ENCODE measurements at regions not wholly inside any gene's neighbourhood (a gene's known extent, or its start where the extent isn't known, plus 50 kb on each side); places are given as distances from the start of the nearest gene placed in this dataset.

DNA sequence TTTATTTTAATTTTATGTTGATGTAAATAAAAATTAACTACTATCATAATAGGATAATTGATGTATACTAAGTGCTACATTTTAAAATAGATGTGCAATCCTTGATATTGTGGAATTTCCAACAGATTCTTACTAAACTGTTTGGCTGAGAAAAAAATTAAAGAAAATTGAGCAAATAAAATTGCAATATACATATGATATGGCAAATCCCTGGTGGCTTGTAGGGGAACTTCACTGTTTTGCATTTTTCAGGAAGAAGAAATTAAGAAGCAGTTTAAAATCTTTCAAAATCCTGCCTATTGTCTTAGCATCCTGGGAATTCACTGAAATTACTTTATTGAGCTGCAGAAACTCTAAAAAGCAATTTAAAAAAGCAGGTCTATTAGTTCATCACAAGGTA, 191.4 kb upstream of the ADGRB3 start:
- no peak for TF ChIP-seq SREBF2 (IDR thresholded peaks at IDR 0.05)
- no peak for TF ChIP-seq CHD4 (IDR thresholded peaks at IDR 0.05; ENCODE audit: borderline replicate concordance)
- Histone ChIP-seq H3K4me3 (no peak overlapping the region), H3K9me3 (no peaks in the 10 kb centered on the region), H3K27ac (no peak overlapping the region), H3K4me1 (no peaks in the 10 kb centered on the region), H3K4me2 (no peak overlapping the region)
- CTCF ChIA-PET: no interaction called here
- FAIRE-seq (no peak), DNase-seq (ENCODE audit: low read depth in 1 of 2, low spot score in 1 of 2) (no peak), ATAC-seq (no peak)
- POLR2A ChIA-PET: no interaction called here

DNA sequence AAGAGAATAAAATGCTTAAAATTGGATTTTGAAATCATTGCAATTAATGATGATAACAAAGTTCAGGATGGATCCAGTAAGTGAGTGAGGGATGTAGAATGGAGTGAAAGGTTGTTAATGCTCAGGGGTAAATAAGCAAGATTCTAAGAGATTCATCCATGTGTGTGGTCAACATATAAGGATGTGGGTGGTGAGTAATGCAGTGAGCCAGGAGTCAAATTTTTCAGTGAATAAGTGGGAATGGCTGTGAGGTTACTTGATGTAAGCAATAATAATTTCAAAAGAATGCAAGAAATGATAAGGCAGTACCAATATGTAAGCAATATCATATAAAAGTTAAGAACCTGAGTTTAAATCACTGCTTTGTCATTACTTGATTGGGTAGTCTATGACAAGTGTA, 207.5 kb upstream of the ADGRB3 start:
- no peak for DNase-seq (ENCODE audit: low read depth in 1 of 2, low spot score in 1 of 2)
- TF ChIP-seq HOXB13 (CRISPR knock-in tag; IDR thresholded peaks at IDR 0.05; ENCODE audit: low read depth) (no peak), JUNB (IDR thresholded peaks at IDR 0.05) (no peak), POLR2AphosphoS2 (conservative IDR thresholded peaks at IDR 0.05; ENCODE audit: low read length) (no peak), HOXA7 (CRISPR knock-in tag; IDR thresholded peaks at IDR 0.05) (no peak), RFX5 (IDR thresholded peaks at IDR 0.05) (no peak), MAZ (IDR thresholded peaks at IDR 0.05; ENCODE audit: borderline replicate concordance, low read depth, low read length) (no peak), EHF (CRISPR knock-in tag; IDR thresholded peaks at IDR 0.05) (no peak)
- TF ChIP-seq, protein P1, sequence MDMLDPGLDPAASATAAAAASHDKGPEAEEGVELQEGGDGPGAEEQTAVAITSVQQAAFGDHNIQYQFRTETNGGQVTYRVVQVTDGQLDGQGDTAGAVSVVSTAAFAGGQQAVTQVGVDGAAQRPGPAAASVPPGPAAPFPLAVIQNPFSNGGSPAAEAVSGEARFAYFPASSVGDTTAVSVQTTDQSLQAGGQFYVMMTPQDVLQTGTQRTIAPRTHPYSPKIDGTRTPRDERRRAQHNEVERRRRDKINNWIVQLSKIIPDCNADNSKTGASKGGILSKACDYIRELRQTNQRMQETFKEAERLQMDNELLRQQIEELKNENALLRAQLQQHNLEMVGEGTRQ (IDR thresholded peaks at IDR 0.05): no peak
- TF ChIP-seq, protein P2, sequence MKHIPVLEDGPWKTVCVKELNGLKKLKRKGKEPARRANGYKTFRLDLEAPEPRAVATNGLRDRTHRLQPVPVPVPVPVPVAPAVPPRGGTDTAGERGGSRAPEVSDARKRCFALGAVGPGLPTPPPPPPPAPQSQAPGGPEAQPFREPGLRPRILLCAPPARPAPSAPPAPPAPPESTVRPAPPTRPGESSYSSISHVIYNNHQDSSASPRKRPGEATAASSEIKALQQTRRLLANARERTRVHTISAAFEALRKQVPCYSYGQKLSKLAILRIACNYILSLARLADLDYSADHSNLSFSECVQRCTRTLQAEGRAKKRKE (CRISPR knock-in tag; IDR thresholded peaks at IDR 0.05; ENCODE audit: low read depth): no peak
- TF ChIP-seq, protein P3, sequence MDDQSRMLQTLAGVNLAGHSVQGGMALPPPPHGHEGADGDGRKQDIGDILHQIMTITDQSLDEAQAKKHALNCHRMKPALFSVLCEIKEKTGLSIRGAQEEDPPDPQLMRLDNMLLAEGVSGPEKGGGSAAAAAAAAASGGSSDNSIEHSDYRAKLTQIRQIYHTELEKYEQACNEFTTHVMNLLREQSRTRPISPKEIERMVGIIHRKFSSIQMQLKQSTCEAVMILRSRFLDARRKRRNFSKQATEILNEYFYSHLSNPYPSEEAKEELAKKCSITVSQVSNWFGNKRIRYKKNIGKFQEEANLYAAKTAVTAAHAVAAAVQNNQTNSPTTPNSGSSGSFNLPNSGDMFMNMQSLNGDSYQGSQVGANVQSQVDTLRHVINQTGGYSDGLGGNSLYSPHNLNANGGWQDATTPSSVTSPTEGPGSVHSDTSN (IDR thresholded peaks at IDR 0.05): no peak
- TF ChIP-seq, protein P4, sequence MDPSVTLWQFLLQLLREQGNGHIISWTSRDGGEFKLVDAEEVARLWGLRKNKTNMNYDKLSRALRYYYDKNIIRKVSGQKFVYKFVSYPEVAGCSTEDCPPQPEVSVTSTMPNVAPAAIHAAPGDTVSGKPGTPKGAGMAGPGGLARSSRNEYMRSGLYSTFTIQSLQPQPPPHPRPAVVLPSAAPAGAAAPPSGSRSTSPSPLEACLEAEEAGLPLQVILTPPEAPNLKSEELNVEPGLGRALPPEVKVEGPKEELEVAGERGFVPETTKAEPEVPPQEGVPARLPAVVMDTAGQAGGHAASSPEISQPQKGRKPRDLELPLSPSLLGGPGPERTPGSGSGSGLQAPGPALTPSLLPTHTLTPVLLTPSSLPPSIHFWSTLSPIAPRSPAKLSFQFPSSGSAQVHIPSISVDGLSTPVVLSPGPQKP (IDR thresholded peaks at IDR 0.05; ENCODE audit: low read depth, low read length): no peak
- no peak for ATAC-seq
- H3K4me3 ChIP-seq: no peak overlapping the region
- ChIA-PET POLR2A (no interaction called here), CTCF (no interaction called here)
- H3K9me3 ChIP-seq: no peaks in the 10 kb centered on the region
- no peak for FAIRE-seq
- no peak overlapping the region for H3K4me2 ChIP-seq
- H3K4me1 ChIP-seq: no peaks in the 10 kb centered on the region
- H3K27ac ChIP-seq: no peak overlapping the region

DNA sequence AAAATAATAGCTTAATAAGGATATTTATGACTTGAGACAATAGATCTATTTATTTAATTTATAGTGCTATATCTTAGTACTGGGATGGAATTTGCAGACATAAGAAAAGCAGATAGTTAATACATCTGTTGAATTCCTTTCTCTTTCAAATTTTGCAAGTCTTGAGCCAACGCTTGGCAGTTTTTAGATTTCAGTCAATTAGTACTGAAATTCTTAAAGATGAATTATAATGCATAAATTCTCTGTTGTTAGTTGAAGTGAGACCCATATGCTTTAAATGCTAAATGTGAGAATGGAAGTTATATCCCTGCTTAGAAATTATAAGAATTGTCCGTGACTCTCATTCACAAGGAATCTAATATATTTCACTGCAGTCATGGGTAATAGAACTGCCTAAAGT, 225.1 kb upstream of the ADGRB3 start:
- ChIA-PET POLR2A (no interaction called here), CTCF (no interaction called here)
- DNase-seq (ENCODE audit: low read depth in 1 of 2, low spot score in 1 of 2) (no peak), ATAC-seq (no peak), FAIRE-seq (no peak)
- H3K4me2 ChIP-seq: no peak overlapping the region
- no peak for TF ChIP-seq SMC3 (IDR thresholded peaks at IDR 0.05)
- TF ChIP-seq MYC (IDR thresholded peaks at IDR 0.05; ENCODE audit: borderline replicate concordance, low read length): no peak
- no peak for TF ChIP-seq BHLHE40 (IDR thresholded peaks at IDR 0.05; ENCODE audit: low read depth, low read length)
- TF ChIP-seq, protein P5, sequence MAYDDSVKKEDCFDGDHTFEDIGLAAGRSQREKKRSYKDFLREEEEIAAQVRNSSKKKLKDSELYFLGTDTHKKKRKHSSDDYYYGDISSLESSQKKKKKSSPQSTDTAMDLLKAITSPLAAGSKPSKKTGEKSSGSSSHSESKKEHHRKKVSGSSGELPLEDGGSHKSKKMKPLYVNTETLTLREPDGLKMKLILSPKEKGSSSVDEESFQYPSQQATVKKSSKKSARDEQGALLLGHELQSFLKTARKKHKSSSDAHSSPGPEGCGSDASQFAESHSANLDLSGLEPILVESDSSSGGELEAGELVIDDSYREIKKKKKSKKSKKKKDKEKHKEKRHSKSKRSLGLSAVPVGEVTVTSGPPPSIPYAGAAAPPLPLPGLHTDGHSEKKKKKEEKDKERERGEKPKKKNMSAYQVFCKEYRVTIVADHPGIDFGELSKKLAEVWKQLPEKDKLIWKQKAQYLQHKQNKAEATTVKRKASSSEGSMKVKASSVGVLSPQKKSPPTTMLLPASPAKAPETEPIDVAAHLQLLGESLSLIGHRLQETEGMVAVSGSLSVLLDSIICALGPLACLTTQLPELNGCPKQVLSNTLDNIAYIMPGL (CRISPR knock-in tag; IDR thresholded peaks at IDR 0.05; ENCODE audit: borderline replicate concordance): no peak
- no peak for TF ChIP-seq TFCP2L1 (CRISPR knock-in tag; IDR thresholded peaks at IDR 0.05)
- TF ChIP-seq CBX8 (IDR thresholded peaks at IDR 0.05): no peak
- TF ChIP-seq, protein P6, sequence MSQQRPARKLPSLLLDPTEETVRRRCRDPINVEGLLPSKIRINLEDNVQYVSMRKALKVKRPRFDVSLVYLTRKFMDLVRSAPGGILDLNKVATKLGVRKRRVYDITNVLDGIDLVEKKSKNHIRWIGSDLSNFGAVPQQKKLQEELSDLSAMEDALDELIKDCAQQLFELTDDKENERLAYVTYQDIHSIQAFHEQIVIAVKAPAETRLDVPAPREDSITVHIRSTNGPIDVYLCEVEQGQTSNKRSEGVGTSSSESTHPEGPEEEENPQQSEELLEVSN (IDR thresholded peaks at IDR 0.05; ENCODE audit: borderline replicate concordance, low read depth): no peak
- TF ChIP-seq ZSCAN20 (CRISPR knock-in tag; IDR thresholded peaks at IDR 0.05): no peak
- H3K4me3 ChIP-seq: no peak overlapping the region
- 47% methylated on average over 2 of the region's 2 CpGs for WGBS (ENCODE audit: missing lambda C conversion rate)
- no peaks in the 10 kb centered on the region for H3K4me1 ChIP-seq
- no peaks in the 10 kb centered on the region for H3K9me3 ChIP-seq
- no peak overlapping the region for H3K27ac ChIP-seq

Measured in A549 (cell line).